HepG2 (cell line): ENCODE measurements at regions not wholly inside any gene's neighbourhood (a gene's known extent, or its start where the extent isn't known, plus 50 kb on each side); places are given as distances from the start of the nearest gene placed in this dataset.

Source experiments
- CREB1 ChIP-seq, 2 experiments: fragments of 450-650 bp in 1 of 2; IDR thresholded peaks; 2 replicates each; pipeline ENCODE4 v1.6.1; 2016 to 2017; ENCODE audit warnings: control low read depth in 1 of 2, mild to moderate bottlenecking in 1 of 2, missing compliant biosample characterization in 1 of 2, missing genetic modification characterization in 1 of 2
- FOXM1 ChIP-seq: sonication (generic); formaldehyde crosslinking; IDR thresholded peaks from 2 replicates; pipeline ENCODE4 v1.5.0; 2020; ENCODE audit warnings: missing genetic modification reagents
- FOXP1 ChIP-seq, 2 experiments: fragments of 450-650 bp in 1 of 2; IDR thresholded peaks; 2 replicates each; pipeline ENCODE4 v1.6.1; 2017 to 2018; ENCODE audit warnings: antibody characterized with exemption in 1 of 2
- KDM5A ChIP-seq: fragments of 200-600 bp; sonication (generic); IDR thresholded peaks from 2 replicates; pipeline ENCODE4 v1.7.0; 2018; ENCODE audit warnings: antibody characterized with exemption, mild to moderate bottlenecking, low read length, borderline replicate concordance
- NCOA2 ChIP-seq: sonication (generic); formaldehyde crosslinking; IDR thresholded peaks from 2 replicates; pipeline ENCODE4 v1.8.0; 2022; ENCODE audit warnings: inconsistent platforms
- NFYB ChIP-seq: sonication (generic); formaldehyde crosslinking; IDR thresholded peaks from 2 replicates; pipeline ENCODE4 v1.4.0; 2020; ENCODE audit warnings: missing genetic modification reagents
- PHB2 ChIP-seq: fragments of 450-650 bp; IDR thresholded peaks from 2 replicates; pipeline ENCODE4 v1.6.1; 2018; ENCODE audit not compliant: partially characterized antibody
- PHF21A ChIP-seq: sonication (generic); formaldehyde crosslinking; IDR thresholded peaks from 2 replicates; pipeline ENCODE4 v1.5.0; 2020; ENCODE audit warnings: mild to moderate bottlenecking, missing genetic modification reagents
- POLR2AphosphoS5 ChIP-seq: IDR thresholded peaks from 2 replicates; pipeline ENCODE4 v1.6.1; 2012; ENCODE audit warnings: low read depth, low read length
- ZNF430 ChIP-seq: sonication (generic); formaldehyde crosslinking; IDR thresholded peaks from 2 replicates; pipeline ENCODE4 v1.9.0; 2021; ENCODE audit warnings: mild to moderate bottlenecking, missing genetic modification reagents
- TF ChIP-seq, protein P1 (sequence below): IDR thresholded peaks from 2 replicates; pipeline ENCODE4 v1.6.1; 2012; ENCODE audit warnings: inconsistent platforms
- TF ChIP-seq, protein P2 (sequence below): sonication (generic); formaldehyde crosslinking; IDR thresholded peaks from 2 replicates; pipeline ENCODE4 v1.5.0; 2020; ENCODE audit warnings: mild to moderate bottlenecking, missing genetic modification reagents, moderate library complexity
- TF ChIP-seq, protein P3 (sequence below): sonication (generic); formaldehyde crosslinking; IDR thresholded peaks from 2 replicates; pipeline ENCODE4 v1.4.0; 2020; ENCODE audit warnings: missing genetic modification reagents
- TF ChIP-seq, protein P4 (sequence below), 2 experiments: IDR thresholded peaks; 2 replicates each; pipeline ENCODE4 v1.6.1; 2011 to 2012; ENCODE audit warnings: low read length in 2 of 2, borderline replicate concordance in 1 of 2, low read depth in 1 of 2, mild to moderate bottlenecking in 1 of 2, moderate library complexity in 1 of 2

DNA sequence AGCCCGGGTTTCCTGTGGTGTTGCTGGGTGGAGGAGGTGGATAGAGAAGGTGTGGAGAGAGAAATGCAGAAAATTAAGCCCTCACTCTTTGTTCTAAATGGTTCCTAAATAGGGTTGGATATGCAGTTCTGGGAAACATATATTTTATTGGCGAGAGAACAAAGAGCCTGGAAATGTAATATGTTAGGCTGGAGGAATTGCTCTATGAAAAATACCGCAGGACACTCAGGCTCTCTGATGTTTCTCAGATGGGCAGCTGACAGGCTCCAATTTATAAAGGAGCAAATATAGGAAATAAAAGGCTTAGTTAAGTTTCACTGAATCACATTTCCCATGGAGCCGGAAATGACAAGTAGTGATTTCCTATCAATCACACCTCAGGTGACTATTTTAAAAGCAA, 428.0 kb downstream of the TMEM135 start:
- no peak for TF ChIP-seq FOXP1 (IDR thresholded peaks at IDR 0.05)
- no peak for TF ChIP-seq FOXP1 (CRISPR knock-in tag; IDR thresholded peaks at IDR 0.05)
- no peak for TF ChIP-seq FOXM1 (CRISPR knock-in tag)
- TF ChIP-seq ZNF430: no peak
- TF ChIP-seq, protein P1, sequence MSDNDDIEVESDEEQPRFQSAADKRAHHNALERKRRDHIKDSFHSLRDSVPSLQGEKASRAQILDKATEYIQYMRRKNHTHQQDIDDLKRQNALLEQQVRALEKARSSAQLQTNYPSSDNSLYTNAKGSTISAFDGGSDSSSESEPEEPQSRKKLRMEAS: no peak
- TF ChIP-seq NCOA2 (CRISPR knock-in tag): no peak
- TF ChIP-seq, protein P2, sequence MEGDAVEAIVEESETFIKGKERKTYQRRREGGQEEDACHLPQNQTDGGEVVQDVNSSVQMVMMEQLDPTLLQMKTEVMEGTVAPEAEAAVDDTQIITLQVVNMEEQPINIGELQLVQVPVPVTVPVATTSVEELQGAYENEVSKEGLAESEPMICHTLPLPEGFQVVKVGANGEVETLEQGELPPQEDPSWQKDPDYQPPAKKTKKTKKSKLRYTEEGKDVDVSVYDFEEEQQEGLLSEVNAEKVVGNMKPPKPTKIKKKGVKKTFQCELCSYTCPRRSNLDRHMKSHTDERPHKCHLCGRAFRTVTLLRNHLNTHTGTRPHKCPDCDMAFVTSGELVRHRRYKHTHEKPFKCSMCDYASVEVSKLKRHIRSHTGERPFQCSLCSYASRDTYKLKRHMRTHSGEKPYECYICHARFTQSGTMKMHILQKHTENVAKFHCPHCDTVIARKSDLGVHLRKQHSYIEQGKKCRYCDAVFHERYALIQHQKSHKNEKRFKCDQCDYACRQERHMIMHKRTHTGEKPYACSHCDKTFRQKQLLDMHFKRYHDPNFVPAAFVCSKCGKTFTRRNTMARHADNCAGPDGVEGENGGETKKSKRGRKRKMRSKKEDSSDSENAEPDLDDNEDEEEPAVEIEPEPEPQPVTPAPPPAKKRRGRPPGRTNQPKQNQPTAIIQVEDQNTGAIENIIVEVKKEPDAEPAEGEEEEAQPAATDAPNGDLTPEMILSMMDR (CRISPR knock-in tag): no peak
- no peak for TF ChIP-seq POLR2AphosphoS5
- no peak for TF ChIP-seq CREB1 (IDR thresholded peaks at IDR 0.05)
- TF ChIP-seq CREB1 (CRISPR knock-in tag; IDR thresholded peaks at IDR 0.05): no peak
- TF ChIP-seq, protein P3, sequence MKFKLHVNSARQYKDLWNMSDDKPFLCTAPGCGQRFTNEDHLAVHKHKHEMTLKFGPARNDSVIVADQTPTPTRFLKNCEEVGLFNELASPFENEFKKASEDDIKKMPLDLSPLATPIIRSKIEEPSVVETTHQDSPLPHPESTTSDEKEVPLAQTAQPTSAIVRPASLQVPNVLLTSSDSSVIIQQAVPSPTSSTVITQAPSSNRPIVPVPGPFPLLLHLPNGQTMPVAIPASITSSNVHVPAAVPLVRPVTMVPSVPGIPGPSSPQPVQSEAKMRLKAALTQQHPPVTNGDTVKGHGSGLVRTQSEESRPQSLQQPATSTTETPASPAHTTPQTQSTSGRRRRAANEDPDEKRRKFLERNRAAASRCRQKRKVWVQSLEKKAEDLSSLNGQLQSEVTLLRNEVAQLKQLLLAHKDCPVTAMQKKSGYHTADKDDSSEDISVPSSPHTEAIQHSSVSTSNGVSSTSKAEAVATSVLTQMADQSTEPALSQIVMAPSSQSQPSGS (CRISPR knock-in tag): no peak
- TF ChIP-seq, protein P4, sequence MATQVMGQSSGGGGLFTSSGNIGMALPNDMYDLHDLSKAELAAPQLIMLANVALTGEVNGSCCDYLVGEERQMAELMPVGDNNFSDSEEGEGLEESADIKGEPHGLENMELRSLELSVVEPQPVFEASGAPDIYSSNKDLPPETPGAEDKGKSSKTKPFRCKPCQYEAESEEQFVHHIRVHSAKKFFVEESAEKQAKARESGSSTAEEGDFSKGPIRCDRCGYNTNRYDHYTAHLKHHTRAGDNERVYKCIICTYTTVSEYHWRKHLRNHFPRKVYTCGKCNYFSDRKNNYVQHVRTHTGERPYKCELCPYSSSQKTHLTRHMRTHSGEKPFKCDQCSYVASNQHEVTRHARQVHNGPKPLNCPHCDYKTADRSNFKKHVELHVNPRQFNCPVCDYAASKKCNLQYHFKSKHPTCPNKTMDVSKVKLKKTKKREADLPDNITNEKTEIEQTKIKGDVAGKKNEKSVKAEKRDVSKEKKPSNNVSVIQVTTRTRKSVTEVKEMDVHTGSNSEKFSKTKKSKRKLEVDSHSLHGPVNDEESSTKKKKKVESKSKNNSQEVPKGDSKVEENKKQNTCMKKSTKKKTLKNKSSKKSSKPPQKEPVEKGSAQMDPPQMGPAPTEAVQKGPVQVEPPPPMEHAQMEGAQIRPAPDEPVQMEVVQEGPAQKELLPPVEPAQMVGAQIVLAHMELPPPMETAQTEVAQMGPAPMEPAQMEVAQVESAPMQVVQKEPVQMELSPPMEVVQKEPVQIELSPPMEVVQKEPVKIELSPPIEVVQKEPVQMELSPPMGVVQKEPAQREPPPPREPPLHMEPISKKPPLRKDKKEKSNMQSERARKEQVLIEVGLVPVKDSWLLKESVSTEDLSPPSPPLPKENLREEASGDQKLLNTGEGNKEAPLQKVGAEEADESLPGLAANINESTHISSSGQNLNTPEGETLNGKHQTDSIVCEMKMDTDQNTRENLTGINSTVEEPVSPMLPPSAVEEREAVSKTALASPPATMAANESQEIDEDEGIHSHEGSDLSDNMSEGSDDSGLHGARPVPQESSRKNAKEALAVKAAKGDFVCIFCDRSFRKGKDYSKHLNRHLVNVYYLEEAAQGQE (IDR thresholded peaks at IDR 0.05; ENCODE audit: borderline replicate concordance in 1 of 2, low read depth in 1 of 2, low read length in 2 of 2): no peak
- TF ChIP-seq PHF21A (CRISPR knock-in tag): no peak
- no peak for TF ChIP-seq KDM5A
- TF ChIP-seq PHB2: no peak
- TF ChIP-seq NFYB (CRISPR knock-in tag): no peak
